GM19455 (cell line): ENCODE measurements at regions not wholly inside any gene's neighbourhood (a gene's known extent, or its start where the extent isn't known, plus 50 kb on each side); places are given as distances from the start of the nearest gene placed in this dataset.
"Not testable (repeated sequence)": the region's sequence is repeated elsewhere in the genome, so short reads cannot be mapped to it uniquely, and the experiment has no call there.

Experiments used
- ATAC-seq: cut with Tn5 transposase; IDR thresholded peaks from one replicate; pipeline ENCODE4 v1.9.1; 2021; ENCODE audit not compliant: unreplicated experiment

GRCh38 chr12:131353376-131353775 is 357.5 kb upstream of the SFSWAP start:
- ATAC-seq: no peak

- ATAC-seq: no peak
Measured at GRCh38 chr12:131353826-131354225, 357.1 kb upstream of the SFSWAP start.

- ATAC-seq: no peak
Measured at GRCh38 chr12:131355361-131356245, 355.3 kb upstream of the SFSWAP start.

GRCh38 chr12:131356485-131357184 is 354.3 kb upstream of the SFSWAP start:
- no peak for ATAC-seq

- no peak for ATAC-seq
Measured at GRCh38 chr12:131357185-131357747, 353.6 kb upstream of the SFSWAP start.

- ATAC-seq: no peak
Measured at GRCh38 chr12:131357920-131358319, 353.0 kb upstream of the SFSWAP start.

GRCh38 chr12:131362291-131363211 is 348.3 kb upstream of the SFSWAP start:
- no peak for ATAC-seq

GRCh38 chr12:131363393-131363792 is 347.5 kb upstream of the SFSWAP start:
- no peak for ATAC-seq

- no peak for ATAC-seq
Measured at GRCh38 chr12:131363841-131364495, 346.9 kb upstream of the SFSWAP start.

- ATAC-seq: no peak
Measured at GRCh38 chr12:131364903-131365820, 345.7 kb upstream of the SFSWAP start.

GRCh38 chr12:131365821-131366260 is 345.0 kb upstream of the SFSWAP start:
- ATAC-seq: no peak

GRCh38 chr12:131366261-131366871 is 344.5 kb upstream of the SFSWAP start:
- no peak for ATAC-seq

GRCh38 chr12:131367067-131367982 is 343.6 kb upstream of the SFSWAP start:
- not testable (repeated sequence) for ATAC-seq

- ATAC-seq: no peak
Measured at GRCh38 chr12:131367983-131368667, 342.8 kb upstream of the SFSWAP start.

GRCh38 chr12:131368668-131369071 is 342.2 kb upstream of the SFSWAP start:
- ATAC-seq: no peak

- ATAC-seq: no peak
Measured at GRCh38 chr12:131369094-131369845, 341.6 kb upstream of the SFSWAP start.
